ENCODE measurements at regions not wholly inside any gene's neighbourhood (a gene's known extent, or its start where the extent isn't known, plus 50 kb on each side); places are given as distances from the start of the nearest gene placed in this dataset.

- no peak overlapping the region for H3K27ac Mint-ChIP-seq
- H3K27me3 ChIP-seq (ENCODE audit: control insufficient read depth, insufficient read depth, low read length), result no peaks in the 10 kb centered on the region
- no peaks in the 10 kb centered on the region for H3K4me1 ChIP-seq (ENCODE audit: control insufficient read depth, insufficient read depth, low read length)
- no peaks in the 10 kb centered on the region for H3K36me3 ChIP-seq (ENCODE audit: control insufficient read depth, insufficient read depth, low read length)
- no peaks in the 10 kb centered on the region for H3K9me3 ChIP-seq (ENCODE audit: control insufficient read depth, insufficient read depth, low read length)
- H3K4me3 Mint-ChIP-seq, result no peak overlapping the region
- no peaks in the 10 kb centered on the region for H3K4me1 Mint-ChIP-seq
- H3K36me3 Mint-ChIP-seq, result no peaks in the 10 kb centered on the region
- H3K27ac ChIP-seq (ENCODE audit: low read length), result no peak overlapping the region
- TF ChIP-seq, protein P1, sequence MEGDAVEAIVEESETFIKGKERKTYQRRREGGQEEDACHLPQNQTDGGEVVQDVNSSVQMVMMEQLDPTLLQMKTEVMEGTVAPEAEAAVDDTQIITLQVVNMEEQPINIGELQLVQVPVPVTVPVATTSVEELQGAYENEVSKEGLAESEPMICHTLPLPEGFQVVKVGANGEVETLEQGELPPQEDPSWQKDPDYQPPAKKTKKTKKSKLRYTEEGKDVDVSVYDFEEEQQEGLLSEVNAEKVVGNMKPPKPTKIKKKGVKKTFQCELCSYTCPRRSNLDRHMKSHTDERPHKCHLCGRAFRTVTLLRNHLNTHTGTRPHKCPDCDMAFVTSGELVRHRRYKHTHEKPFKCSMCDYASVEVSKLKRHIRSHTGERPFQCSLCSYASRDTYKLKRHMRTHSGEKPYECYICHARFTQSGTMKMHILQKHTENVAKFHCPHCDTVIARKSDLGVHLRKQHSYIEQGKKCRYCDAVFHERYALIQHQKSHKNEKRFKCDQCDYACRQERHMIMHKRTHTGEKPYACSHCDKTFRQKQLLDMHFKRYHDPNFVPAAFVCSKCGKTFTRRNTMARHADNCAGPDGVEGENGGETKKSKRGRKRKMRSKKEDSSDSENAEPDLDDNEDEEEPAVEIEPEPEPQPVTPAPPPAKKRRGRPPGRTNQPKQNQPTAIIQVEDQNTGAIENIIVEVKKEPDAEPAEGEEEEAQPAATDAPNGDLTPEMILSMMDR (IDR thresholded peaks at IDR 0.05), result no peak
- ATAC-seq (no peak), DNase-seq (no peak)
- H3K27me3 Mint-ChIP-seq (ENCODE audit: low read depth in 2 of 2), result no peaks in the 10 kb centered on the region
- no peak overlapping the region for H3K4me3 ChIP-seq (ENCODE audit: low read length)
- WGBS (ENCODE audit: insufficient coverage), result 93% methylated on average over 5 of the region's 10 CpGs
- intact Hi-C loops (cut with micrococcal nuclease), result no loop called here
- no peaks in the 10 kb centered on the region for H3K9me3 Mint-ChIP-seq
Measured at GRCh38 chr3:150357923-150358607, 50.0 kb upstream of the TSC22D2 start.

GRCh38 chr3:150357140-150357539 is 51.0 kb upstream of the TSC22D2 start:
- Mint-ChIP-seq H3K4me3 (no peak overlapping the region), H3K36me3 (no peaks in the 10 kb centered on the region), H3K9me3 (no peaks in the 10 kb centered on the region), H3K4me1 (no peaks in the 10 kb centered on the region), H3K27ac (no peak overlapping the region), H3K27me3 (ENCODE audit: low read depth in 2 of 2) (no peaks in the 10 kb centered on the region)
- intact Hi-C loops (cut with micrococcal nuclease), result no loop called here
- H3K4me3 ChIP-seq (ENCODE audit: low read length), result no peak overlapping the region
- H3K4me1 ChIP-seq (ENCODE audit: control insufficient read depth, insufficient read depth, low read length), result no peaks in the 10 kb centered on the region
- no peak overlapping the region for H3K27ac ChIP-seq (ENCODE audit: low read length)
- TF ChIP-seq, protein P1 (IDR thresholded peaks at IDR 0.05), result no peak
- H3K27me3 ChIP-seq (ENCODE audit: control insufficient read depth, insufficient read depth, low read length), result no peaks in the 10 kb centered on the region
- H3K9me3 ChIP-seq (ENCODE audit: control insufficient read depth, insufficient read depth, low read length), result no peaks in the 10 kb centered on the region
- ATAC-seq (no peak), DNase-seq (no peak)
- no peaks in the 10 kb centered on the region for H3K36me3 ChIP-seq (ENCODE audit: control insufficient read depth, insufficient read depth, low read length)
- 100% methylated on average over 1 of the region's 1 CpG for WGBS (ENCODE audit: insufficient coverage)

GRCh38 chr3:150355574-150355973 is 52.5 kb upstream of the TSC22D2 start:
- no peak overlapping the region for H3K4me3 Mint-ChIP-seq
- H3K4me1 Mint-ChIP-seq, result no peaks in the 10 kb centered on the region
- DNase-seq (no peak), ATAC-seq (no peak)
- Histone ChIP-seq H3K9me3 (ENCODE audit: control insufficient read depth, insufficient read depth, low read length) (no peaks in the 10 kb centered on the region), H3K27ac (ENCODE audit: low read length) (no peak overlapping the region), H3K36me3 (ENCODE audit: control insufficient read depth, insufficient read depth, low read length) (no peaks in the 10 kb centered on the region), H3K4me3 (ENCODE audit: low read length) (no peak overlapping the region), H3K27me3 (ENCODE audit: control insufficient read depth, insufficient read depth, low read length) (no peaks in the 10 kb centered on the region), H3K4me1 (ENCODE audit: control insufficient read depth, insufficient read depth, low read length) (no peaks in the 10 kb centered on the region)
- no peak overlapping the region for H3K27ac Mint-ChIP-seq
- 95% methylated on average over 1 of the region's 1 CpG for WGBS (ENCODE audit: insufficient coverage)
- intact Hi-C loops (cut with micrococcal nuclease), result no loop called here
- TF ChIP-seq, protein P1 (IDR thresholded peaks at IDR 0.05), result no peak
- H3K36me3 Mint-ChIP-seq, result no peaks in the 10 kb centered on the region
- no peaks in the 10 kb centered on the region for H3K27me3 Mint-ChIP-seq (ENCODE audit: low read depth in 2 of 2)
- no peaks in the 10 kb centered on the region for H3K9me3 Mint-ChIP-seq

DNA sequence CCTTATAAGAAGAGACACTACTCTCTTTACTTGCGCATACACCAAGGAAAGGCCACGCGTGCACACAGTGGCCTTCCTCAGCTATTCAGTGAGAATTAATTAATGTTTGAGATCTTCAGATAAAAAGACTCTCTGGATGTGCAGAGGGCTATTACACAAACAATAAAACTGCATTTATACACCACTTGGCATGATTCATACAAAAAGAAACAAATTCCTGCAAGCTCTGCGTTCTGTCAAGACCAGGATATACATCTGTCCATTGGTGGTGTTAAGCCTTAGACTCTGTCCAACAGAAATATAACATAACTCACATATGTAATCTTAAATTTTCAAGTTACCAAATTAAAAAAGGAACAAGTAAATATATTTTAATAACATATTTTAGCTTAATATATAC is 55.2 kb upstream of the TSC22D2 start:
- intact Hi-C loops (cut with micrococcal nuclease), result no loop called here
- no peak overlapping the region for H3K27ac ChIP-seq (ENCODE audit: low read length)
- Mint-ChIP-seq H3K4me1 (no peaks in the 10 kb centered on the region), H3K27me3 (ENCODE audit: low read depth in 2 of 2) (peaks cover 0 to 10% of the 10 kb centered on the region in 2 donors), H3K27ac (no peak overlapping the region), H3K36me3 (no peaks in the 10 kb centered on the region), H3K4me3 (no peak overlapping the region), H3K9me3 (no peaks in the 10 kb centered on the region)
- H3K27me3 ChIP-seq (ENCODE audit: control insufficient read depth, insufficient read depth, low read length), result no peaks in the 10 kb centered on the region
- H3K36me3 ChIP-seq (ENCODE audit: control insufficient read depth, insufficient read depth, low read length), result no peaks in the 10 kb centered on the region
- WGBS (ENCODE audit: insufficient coverage), result 78% methylated on average over 4 of the region's 4 CpGs
- DNase-seq (no peak), ATAC-seq (no peak)
- TF ChIP-seq, protein P1 (IDR thresholded peaks at IDR 0.05), result no peak
- no peaks in the 10 kb centered on the region for H3K9me3 ChIP-seq (ENCODE audit: control insufficient read depth, insufficient read depth, low read length)
- H3K4me3 ChIP-seq (ENCODE audit: low read length), result no peak overlapping the region
- H3K4me1 ChIP-seq (ENCODE audit: control insufficient read depth, insufficient read depth, low read length), result no peaks in the 10 kb centered on the region

Measured in natural killer cell (primary cell).